ENCODE measurements at regions not wholly inside any gene's neighbourhood (a gene's known extent, or its start where the extent isn't known, plus 50 kb on each side); places are given as distances from the start of the nearest gene placed in this dataset.

DNA sequence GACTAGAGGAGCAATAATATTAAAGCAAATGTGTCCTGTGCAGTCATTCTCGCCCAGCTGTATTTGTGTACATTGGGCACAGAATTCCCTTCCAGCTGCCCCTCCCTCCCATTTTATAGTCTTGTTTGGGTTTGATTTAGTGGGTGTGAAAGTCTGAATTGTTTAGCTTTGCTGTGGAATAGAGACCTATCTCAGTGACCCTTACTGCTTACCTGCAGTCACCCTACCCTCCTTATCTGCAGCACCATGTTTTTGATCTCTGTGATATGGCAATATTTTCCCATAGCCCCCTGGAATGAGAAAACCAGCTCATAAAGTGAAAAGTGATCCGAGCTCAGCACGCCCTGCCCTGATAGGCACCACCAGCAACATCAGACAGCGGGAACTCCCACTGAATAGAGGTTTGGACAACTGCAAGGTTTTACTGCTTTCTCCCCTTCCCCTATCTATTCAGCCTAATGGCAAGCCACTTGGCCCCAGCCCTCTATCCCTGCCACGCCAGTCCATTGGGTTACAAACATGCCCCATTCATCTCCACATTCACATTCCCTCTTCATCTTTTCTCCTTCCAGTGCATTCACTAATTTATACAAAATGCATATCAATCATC is 199.0 kb downstream of the ETS1 start:
- H3K27ac Mint-ChIP-seq: no peak overlapping the region
- peaks cover 19% of the 10 kb centered on the region for H3K4me1 Mint-ChIP-seq
- H3K36me3 Mint-ChIP-seq: peaks cover 7% of the 10 kb centered on the region
- H3K4me3 Mint-ChIP-seq: no peak overlapping the region
- no peak for DNase-seq (ENCODE audit: low spot score in 2 of 2)
- ATAC-seq: no peak
- no peaks in the 10 kb centered on the region for H3K9me3 Mint-ChIP-seq

DNA sequence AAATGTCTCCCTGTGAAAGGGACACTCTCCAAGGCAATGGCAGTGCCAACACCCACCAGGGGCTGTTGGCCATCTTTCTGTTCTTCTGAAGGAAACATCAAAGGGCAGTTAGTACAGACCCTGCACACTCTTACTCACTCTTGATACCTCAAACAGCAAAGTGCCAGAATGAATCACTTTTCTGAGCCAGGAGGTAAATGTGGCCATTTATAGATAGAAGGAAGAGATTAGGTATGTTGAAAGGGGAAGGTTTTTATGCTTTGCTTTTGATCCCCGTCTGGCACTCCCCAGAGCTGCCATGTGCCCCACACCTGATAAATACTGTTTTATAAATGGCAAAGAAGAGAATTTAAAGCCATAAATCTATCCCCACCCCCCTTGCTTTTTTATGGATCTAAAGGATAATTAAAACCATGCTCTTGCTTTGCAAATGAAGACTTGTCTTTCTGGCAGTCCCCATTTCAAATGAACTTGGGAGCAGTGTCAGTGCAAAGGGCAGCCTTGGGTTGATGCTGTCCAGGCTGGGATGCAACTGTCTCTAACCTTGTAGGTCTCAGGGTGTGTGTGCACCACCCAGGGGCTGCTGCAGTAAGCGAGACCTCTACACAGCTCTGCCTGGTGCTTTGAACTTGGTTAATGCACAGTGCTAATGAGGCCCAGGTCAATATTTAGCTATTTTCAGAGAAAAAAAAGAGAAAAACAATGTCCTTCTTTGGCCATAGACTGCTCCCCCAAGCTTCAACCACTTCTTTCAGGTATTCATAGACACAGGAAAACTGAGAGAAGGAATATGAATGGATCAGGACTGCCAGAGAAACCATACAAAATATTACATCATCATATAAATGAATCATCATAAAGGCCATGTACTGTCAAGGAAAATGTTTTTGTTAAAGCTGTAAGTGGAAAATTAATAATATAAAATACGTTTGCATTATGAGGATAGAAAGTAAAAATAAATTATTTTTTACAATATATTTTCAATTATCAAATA is 207.5 kb downstream of the ETS1 start:
- peak overlapping the region; percentile 15 for H3K27ac Mint-ChIP-seq
- H3K36me3 Mint-ChIP-seq: no peaks in the 10 kb centered on the region
- H3K4me3 Mint-ChIP-seq: peak overlapping the region; percentile 11
- peaks cover 9% of the 10 kb centered on the region for H3K9me3 Mint-ChIP-seq
- DNase-seq (ENCODE audit: low spot score in 2 of 2) (peak; percentile 7 to 59), ATAC-seq (peak; percentile 100)
- peaks cover 27% of the 10 kb centered on the region for H3K4me1 Mint-ChIP-seq

DNA sequence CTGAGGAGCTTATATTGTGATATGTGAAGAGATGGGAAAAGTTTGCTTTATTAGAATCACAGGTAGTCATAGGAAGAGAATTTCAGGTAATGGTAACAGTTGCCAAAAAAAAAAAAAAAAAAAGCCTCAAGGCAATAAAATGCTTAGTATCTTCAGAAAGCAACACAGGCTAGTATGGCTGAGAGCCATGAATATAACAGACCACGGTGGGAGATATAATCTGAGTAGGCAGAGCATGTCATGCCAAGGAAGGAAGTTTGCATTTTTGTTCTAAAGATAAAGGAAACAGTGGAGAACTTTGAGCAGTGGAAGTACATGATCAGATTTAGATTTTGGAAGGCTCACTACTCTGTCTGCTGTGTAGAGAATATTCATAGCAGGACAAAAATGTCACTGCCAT is 211.4 kb downstream of the ETS1 start:
- H3K4me1 Mint-ChIP-seq: peaks cover 25% of the 10 kb centered on the region
- peaks cover 3% of the 10 kb centered on the region for H3K9me3 Mint-ChIP-seq
- no peak overlapping the region for H3K4me3 Mint-ChIP-seq
- DNase-seq (ENCODE audit: low spot score in 2 of 2) (no peak), ATAC-seq (no peak)
- no peak overlapping the region for H3K27ac Mint-ChIP-seq
- no peaks in the 10 kb centered on the region for H3K36me3 Mint-ChIP-seq

DNA sequence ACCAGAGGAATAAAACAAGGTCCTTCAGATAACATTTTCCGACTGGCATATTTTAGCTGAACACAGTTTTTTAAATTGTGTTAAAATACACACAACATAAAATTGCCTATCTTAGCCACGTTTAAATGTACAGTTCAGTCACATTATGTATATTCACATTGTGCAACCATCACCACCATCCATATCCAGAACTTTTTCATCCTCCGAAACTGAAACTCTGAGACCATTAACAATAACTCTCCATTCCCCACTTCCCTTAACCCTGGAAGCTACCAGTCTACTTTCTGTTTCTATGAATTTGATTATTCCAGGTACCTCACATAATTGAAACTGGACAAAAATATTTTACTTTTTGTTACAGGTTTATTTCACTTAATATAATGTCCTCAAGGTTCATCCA is 213.3 kb downstream of the ETS1 start:
- ATAC-seq (no peak), DNase-seq (ENCODE audit: low spot score in 2 of 2) (no peak)
- H3K27ac Mint-ChIP-seq: no peak overlapping the region
- H3K36me3 Mint-ChIP-seq: no peaks in the 10 kb centered on the region
- H3K4me1 Mint-ChIP-seq: peaks cover 15% of the 10 kb centered on the region
- no peak overlapping the region for H3K4me3 Mint-ChIP-seq
- peaks cover 3% of the 10 kb centered on the region for H3K9me3 Mint-ChIP-seq

DNA sequence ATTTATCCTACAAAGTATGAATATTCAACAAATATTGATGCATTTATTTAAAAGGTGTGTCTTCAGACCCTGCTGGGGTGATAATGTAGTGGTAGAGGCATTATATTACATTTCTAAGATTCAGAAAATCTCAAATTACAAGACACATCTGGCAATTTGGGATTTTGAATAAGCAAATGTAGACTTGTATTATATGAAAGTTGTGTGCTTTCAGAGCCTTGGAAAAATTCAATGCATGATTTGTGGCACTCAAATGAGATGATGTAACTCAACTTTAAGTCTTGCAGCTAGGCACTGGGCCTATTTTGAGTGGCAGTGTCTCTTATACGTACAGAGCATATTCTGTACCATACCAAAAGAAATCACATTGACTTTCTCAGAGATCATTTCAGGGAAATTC is 214.4 kb downstream of the ETS1 start:
- Mint-ChIP-seq H3K9me3 (peaks cover 3% of the 10 kb centered on the region), H3K27ac (no peak overlapping the region), H3K4me1 (peaks cover 11% of the 10 kb centered on the region), H3K36me3 (no peaks in the 10 kb centered on the region), H3K4me3 (no peak overlapping the region)
- ATAC-seq: no peak
- no peak for DNase-seq (ENCODE audit: low spot score in 2 of 2)

DNA sequence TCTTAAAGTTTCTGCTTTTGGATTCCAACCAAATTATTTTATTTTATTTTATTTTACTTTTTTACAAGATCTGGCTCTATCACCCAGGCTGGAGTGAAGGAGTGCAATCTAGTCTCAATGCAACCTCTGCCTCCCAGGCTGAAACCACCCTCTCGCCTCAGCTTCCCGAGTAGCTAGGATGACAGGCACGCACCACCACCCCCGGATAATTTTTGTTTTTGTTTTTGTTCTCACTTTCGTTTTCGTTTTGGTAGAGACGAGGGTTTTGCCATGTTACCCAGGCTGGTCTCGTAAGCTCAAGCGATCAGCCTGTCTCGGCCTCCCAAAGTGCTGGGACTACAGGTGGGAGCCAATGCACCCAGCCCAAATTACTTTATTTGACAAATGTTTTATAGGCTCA is 219.8 kb downstream of the ETS1 start:
- DNase-seq (ENCODE audit: low spot score in 2 of 2): peak; percentile 14 to 62
- peak overlapping the region; percentile 67 for H3K27ac Mint-ChIP-seq
- peak overlapping the region; percentile 43 for H3K4me3 Mint-ChIP-seq
- ATAC-seq: peak; percentile 87
- peaks cover 26% of the 10 kb centered on the region for H3K4me1 Mint-ChIP-seq
- H3K9me3 Mint-ChIP-seq: peaks cover 8% of the 10 kb centered on the region
- H3K36me3 Mint-ChIP-seq: no peaks in the 10 kb centered on the region

DNA sequence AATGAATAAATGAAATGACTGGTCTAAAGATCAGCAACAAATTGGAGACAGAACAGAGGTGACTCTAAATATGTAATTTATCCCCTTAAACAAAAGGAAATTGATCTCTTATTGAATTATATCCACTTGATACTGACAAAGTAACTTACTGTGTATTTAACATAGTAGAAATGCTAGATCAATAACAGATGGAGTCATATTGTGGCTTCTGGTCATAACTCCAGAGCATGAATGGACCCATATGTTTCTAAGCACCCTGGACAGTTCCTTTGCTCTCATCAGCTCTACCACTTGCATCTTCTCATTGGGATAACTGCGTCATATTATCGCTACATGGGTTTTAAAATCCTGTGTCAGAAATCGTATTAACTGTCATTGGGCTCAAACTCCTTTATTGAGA is 222.3 kb downstream of the ETS1 start:
- no peak overlapping the region for H3K27ac Mint-ChIP-seq
- H3K4me3 Mint-ChIP-seq: no peak overlapping the region
- H3K9me3 Mint-ChIP-seq: peaks cover 8% of the 10 kb centered on the region
- no peaks in the 10 kb centered on the region for H3K36me3 Mint-ChIP-seq
- ATAC-seq (peak; percentile 59), DNase-seq (ENCODE audit: low spot score in 2 of 2) (no peak)
- peaks cover 39% of the 10 kb centered on the region for H3K4me1 Mint-ChIP-seq

DNA sequence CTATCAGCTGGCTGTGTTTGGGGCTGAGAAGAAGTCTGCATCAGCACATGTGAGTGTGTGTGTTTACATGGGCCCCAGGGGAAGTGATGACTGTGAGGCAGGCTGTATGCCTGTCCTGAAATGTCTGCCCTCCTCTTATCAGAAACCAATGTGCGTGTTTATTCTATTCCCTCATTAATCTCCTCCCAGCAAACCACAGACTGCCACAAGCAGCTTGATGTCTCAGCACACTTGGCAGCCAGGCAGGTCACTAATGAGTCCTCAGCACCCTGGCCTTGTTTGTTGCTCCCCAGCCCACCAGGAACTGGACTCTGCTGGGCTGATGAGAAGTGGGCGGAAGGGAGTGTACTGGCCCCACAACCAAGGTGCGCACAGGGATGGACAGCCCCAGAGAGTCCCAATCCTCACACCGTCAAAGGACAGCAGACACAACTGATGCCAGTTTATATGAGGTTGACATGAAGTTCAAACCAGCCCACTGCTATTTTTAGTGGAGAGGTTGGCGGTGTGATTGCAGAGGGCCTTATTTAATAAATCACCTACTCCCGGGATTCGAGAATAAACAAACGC is 225.8 kb downstream of the ETS1 start:
- H3K4me3 Mint-ChIP-seq: no peak overlapping the region
- ATAC-seq (peak; percentile 83), DNase-seq (ENCODE audit: low spot score in 2 of 2) (no peak)
- H3K27ac Mint-ChIP-seq: peak overlapping the region; percentile 24
- H3K9me3 Mint-ChIP-seq: peaks cover 7% of the 10 kb centered on the region
- no peaks in the 10 kb centered on the region for H3K36me3 Mint-ChIP-seq
- peaks cover 39% of the 10 kb centered on the region for H3K4me1 Mint-ChIP-seq

DNA sequence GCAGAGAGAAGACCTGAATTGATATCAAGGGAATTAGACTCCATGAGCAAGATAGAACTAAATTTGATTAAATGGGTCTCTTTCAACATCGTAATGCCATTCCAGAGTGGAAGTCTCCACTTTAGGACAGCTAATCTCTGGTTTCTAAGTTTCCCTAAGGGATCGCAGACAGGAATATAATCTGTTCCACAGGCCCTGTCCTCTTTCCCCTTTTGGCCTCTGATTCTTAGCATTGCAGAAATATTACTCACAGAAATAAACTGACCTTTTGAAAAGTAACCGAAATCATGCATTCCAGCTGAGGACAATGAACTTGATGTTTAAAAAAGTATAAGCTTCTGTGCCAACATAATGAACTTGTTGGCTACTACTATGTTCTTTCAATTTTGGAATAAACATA is 227.8 kb downstream of the ETS1 start:
- Mint-ChIP-seq H3K4me3 (no peak overlapping the region), H3K9me3 (no peaks in the 10 kb centered on the region), H3K27ac (no peak overlapping the region), H3K4me1 (peaks cover 33% of the 10 kb centered on the region), H3K36me3 (no peaks in the 10 kb centered on the region)
- DNase-seq (ENCODE audit: low spot score in 2 of 2) (no peak), ATAC-seq (no peak)

DNA sequence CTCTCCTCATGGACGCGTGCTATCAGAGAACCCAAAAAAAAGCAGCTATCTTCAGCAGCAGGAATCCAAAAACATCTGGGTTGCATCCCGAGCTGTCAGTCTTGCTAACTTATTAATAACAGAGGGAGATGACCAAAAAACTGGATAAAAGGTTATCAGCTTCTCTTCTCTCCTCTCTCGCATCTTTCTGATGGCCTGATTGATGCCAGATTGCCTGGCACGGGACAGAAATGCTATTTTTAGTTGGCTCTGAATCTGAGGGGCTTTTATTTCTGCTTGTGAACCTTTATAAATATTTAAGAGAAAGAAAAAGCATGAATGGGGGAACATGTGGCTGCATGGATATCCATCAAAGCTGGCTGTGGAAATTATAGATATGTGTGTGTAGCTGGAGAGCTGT is 230.3 kb downstream of the ETS1 start:
- Mint-ChIP-seq H3K4me1 (peaks cover 26% of the 10 kb centered on the region), H3K9me3 (no peaks in the 10 kb centered on the region), H3K27ac (no peak overlapping the region), H3K36me3 (no peaks in the 10 kb centered on the region), H3K4me3 (no peak overlapping the region)
- ATAC-seq (no peak), DNase-seq (ENCODE audit: low spot score in 2 of 2) (no peak)

DNA sequence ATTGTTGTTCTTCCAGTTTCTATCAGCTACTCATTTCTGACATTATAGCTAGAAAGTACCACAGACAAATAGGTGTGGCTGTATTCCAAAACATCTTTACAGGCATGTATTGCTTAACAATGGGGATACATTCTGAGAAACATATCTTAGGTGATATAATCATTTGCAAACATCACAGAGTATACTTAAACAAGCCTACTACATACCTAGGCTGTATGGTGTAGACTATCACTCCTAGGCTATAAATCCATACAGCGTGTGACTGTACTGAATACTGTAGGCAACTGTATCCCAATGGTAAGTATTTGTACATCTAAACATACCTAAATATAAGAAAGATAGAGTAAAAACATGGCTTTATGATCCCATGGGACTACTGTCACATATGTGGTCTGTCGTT is 231.8 kb downstream of the ETS1 start:
- peaks cover 16% of the 10 kb centered on the region for H3K4me1 Mint-ChIP-seq
- H3K4me3 Mint-ChIP-seq: no peak overlapping the region
- no peaks in the 10 kb centered on the region for H3K36me3 Mint-ChIP-seq
- no peak for ATAC-seq
- H3K9me3 Mint-ChIP-seq: no peaks in the 10 kb centered on the region
- no peak overlapping the region for H3K27ac Mint-ChIP-seq
- no peak for DNase-seq (ENCODE audit: low spot score in 2 of 2)

DNA sequence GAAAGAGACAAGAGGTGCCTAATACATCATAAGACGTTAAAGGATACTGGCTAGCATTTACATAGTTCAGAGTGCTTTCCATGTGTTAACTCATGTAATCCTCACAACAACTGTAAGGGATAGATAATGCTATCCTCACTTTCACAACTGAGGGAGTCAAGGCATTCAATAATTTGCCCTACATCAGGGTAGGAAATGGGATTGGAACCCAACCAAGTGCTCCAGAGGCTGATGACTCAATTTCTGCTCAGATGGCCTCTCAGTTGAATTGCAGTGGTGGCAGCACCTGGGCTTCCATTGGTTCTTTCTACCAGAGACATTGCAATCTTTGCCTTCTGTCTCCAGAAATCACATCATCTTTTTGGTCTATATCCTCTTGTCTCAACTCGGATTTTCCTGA is 232.9 kb downstream of the ETS1 start:
- ATAC-seq (no peak), DNase-seq (ENCODE audit: low spot score in 2 of 2) (no peak)
- no peak overlapping the region for H3K27ac Mint-ChIP-seq
- H3K36me3 Mint-ChIP-seq: no peaks in the 10 kb centered on the region
- H3K4me3 Mint-ChIP-seq: no peak overlapping the region
- no peaks in the 10 kb centered on the region for H3K9me3 Mint-ChIP-seq
- H3K4me1 Mint-ChIP-seq: peaks cover 26% of the 10 kb centered on the region

DNA sequence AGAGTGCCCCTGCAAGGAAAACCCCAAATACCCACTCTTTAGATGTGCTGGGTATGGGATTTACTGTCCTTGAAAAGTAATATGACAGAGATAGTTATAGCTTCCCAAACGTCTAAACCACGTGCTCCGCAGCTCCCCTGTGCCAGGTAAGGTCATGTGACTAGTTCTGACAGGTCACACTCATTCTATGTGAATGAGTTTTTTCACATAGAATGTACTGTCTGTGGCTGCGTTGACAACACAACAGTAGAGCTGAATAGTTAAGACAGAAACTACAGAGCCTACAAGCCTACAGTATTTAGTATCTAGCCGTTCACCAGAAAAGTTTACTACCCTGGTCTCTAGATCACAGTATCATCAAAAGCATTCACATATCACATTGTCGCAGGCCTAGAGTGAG is 236.2 kb downstream of the ETS1 start:
- H3K36me3 Mint-ChIP-seq: no peaks in the 10 kb centered on the region
- H3K4me1 Mint-ChIP-seq: peaks cover 24% of the 10 kb centered on the region
- no peaks in the 10 kb centered on the region for H3K9me3 Mint-ChIP-seq
- ATAC-seq (no peak), DNase-seq (ENCODE audit: low spot score in 2 of 2) (no peak)
- H3K27ac Mint-ChIP-seq: no peak overlapping the region
- no peak overlapping the region for H3K4me3 Mint-ChIP-seq

DNA sequence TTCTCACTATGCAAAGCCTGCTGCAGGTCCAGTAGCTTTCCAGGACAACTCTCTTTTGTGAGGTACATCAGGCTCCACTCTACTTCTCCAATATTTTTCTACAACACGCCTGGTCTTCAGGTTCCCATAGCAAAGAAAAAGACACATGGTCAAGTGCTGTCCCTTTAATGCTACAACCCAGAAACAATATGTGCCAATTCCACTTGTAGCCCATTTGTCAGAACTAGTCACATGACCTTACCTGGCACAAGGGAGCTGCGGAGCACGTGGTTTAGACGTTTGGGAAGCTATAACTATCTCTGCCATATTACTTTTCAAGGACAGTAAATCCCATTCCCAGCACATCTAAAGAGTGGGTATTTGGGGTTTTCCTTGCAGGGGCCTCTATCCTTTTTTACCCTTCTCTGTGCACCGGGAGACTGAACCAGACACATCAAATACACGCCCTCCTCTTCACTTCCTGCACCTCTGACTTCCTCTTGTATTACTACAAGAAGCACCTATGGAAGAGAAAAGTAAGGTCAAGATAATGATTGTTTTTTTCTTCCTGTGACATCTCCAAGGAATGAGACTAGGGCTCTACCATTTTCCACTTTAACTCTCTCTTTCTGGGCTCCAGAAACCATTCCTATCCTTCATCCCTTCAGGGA is 237.6 kb downstream of the ETS1 start:
- no peak for DNase-seq (ENCODE audit: low spot score in 2 of 2)
- Mint-ChIP-seq H3K9me3 (no peaks in the 10 kb centered on the region), H3K4me1 (peaks cover 37% of the 10 kb centered on the region), H3K4me3 (peak overlapping the region; percentile 9), H3K36me3 (no peaks in the 10 kb centered on the region), H3K27ac (peak overlapping the region; percentile 13)
- ATAC-seq: no peak

DNA sequence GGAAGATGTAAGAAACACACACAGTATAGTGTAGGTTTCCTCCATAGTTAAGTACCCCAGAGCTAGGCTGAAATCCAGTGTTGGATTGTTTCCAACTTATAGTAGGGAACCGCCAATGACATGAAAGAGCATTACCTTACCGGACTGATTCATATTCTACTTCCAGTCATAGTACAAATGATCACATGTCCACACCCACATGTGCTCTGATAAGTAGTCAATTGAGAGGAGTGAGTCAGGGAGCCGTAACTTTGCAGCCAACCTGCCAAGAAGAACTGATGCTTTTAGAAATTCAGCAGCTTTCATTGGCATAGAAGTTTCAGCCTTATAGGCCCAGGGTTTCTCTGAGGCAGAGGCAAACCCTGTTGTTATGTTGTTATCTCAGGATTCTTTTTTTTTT is 240.6 kb downstream of the ETS1 start:
- peak overlapping the region; percentile 87 for H3K27ac Mint-ChIP-seq

More for the DNA sequence above, 240.6 kb downstream of the ETS1 start:
- Mint-ChIP-seq H3K9me3 (peaks cover 3% of the 10 kb centered on the region), H3K4me3 (no peak overlapping the region), H3K4me1 (peaks cover 58% of the 10 kb centered on the region), H3K36me3 (peaks cover 18% of the 10 kb centered on the region)
- ATAC-seq (peak; percentile 71), DNase-seq (ENCODE audit: low spot score in 2 of 2) (no peak)
